Stimulated activated CD4-positive, alpha-beta T cell treated with anti-CD3 and anti-CD28 coated beads, Interleukin-4, amount 100 ng/mL, for 4 hours (primary cell): ENCODE measurements at regions not wholly inside any gene's neighbourhood (a gene's known extent, or its start where the extent isn't known, plus 50 kb on each side); places are given as distances from the start of the nearest gene placed in this dataset.
"Not testable (repeated sequence)": the region's sequence is repeated elsewhere in the genome, so short reads cannot be mapped to it uniquely, and the experiment has no call there.

Source experiments
- DNase-seq, 2 experiments: peaks; one replicate each; pipeline ENCODE4 v3.0.0-alpha.2; 2020

DNA sequence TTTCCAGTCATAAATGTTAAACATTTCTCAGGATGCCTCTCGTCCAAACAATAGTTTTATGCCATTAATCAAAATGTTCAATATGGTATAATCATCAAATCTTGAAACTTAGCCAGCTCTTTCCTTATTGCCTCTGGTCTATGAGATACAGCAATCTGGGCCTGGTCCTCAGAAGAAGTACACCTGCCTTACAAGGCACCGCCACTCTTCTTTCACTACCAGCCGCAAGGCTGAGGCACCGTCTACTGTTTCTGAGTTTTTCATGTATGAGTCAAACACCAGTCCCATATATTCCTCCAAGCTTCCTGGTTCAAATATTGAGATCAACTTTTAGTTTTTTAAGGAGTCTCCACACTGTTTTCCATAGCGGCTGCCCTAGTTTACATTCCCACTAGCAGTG, 600.6 kb upstream of the FAT3 start:
- no peak for DNase-seq

DNA sequence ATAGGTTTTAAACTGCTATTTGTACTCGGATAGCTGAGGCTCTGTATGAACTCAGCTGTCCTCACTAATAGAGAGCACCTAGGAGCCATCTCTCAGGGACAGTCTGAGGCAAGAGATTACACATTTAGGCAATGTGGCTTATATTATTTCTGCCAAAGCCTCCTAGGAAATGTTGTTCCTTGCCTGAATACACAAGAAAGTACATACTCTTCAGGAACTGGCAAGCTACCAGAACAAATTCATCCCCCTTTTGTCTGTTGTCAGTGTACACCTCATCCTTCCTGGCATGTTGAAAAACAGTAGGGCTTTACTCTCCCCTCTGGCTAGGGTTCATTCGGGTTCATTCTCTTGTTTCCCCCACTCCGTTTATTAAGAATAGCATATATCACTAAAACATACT, 615.9 kb upstream of the FAT3 start:
- DNase-seq = no peak

GRCh38 chr11:91596111-91596510, 628.5 kb upstream of the FAT3 start:
- no peak for DNase-seq

DNA sequence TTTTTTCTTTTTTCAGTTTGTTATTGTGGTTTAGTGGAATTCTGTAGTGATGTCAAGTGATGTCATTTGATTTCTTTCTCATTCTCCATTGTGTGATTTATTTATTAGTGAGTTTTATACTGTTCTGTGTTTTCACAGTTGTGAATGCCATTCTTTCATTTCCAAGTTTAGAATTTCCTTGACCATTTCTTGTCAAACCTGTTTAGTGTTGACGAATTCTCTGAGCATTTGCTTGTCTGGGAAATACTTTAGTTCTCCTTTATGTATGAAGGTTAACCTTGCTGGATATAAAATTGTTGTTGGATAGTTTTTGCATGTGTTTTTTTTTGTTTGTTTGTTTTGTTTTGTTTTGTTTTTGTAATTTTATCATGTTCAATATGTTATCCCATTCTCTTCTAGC, 633.6 kb upstream of the FAT3 start:
- DNase-seq = no peak

DNA sequence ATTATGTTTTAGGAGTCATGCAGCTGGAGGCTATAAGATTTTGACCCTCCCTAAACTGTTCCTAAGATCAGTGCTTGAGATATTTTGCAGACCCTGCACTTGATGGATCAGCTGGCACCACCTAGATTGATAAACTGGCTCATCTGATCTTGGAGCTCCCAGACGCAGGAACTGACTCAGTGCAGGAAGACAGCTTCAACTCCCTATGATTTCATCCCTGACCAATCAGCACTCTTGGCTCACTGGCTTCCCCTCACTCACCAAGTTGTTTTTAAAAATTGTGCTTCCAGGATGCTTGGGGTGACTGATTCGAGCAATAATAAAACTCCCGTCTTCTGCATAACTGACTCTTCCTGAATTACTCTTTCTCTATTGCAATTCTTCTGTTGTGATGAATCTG, 637.5 kb upstream of the FAT3 start:
- no peak for DNase-seq

- no peak for DNase-seq
Measured at GRCh38 chr11:91585035-91585801, 639.4 kb upstream of the FAT3 start.

DNA sequence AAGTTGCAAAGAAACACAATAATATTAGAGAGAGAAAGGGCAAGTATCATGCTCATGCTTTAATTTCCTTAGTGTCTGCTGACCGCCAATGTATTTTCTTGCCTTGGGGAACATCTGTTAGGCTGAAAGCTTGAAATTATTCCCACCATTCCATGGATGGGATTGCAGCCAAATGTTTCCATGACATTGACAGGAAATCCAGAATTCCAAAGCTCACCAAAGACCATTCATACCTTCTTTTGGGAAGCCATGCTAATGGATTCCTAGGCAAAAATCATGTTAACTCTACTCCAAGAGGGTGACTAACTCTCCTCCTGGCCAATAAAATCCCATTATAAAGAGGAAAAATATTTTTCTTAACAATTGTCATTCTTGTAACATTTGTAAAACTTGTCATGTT, 661.4 kb upstream of the FAT3 start:
- no peak for DNase-seq

GRCh38 chr11:91560434-91560833, 664.2 kb upstream of the FAT3 start:
- DNase-seq = no peak

DNA sequence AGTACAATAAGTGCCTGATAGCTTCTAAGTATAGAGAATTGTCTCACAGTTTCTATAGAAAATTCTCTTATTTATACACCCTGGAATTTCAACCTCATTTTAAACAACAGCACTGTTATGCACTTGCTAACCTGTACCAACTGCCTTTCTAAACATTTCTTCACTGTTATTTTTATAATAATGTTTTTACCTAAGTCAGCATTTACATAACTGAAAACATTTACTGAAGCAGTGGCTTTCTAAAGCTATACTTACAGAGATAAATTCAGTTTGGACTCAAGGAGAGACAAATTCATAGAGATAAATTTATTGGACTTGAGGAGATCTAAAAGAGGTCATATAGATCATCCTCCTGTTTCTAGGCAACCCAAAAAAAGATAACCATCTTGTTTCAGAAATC, 686.6 kb upstream of the FAT3 start:
- no peak for DNase-seq

- no peak for DNase-seq
Measured at GRCh38 chr11:91536366-91536765, 688.3 kb upstream of the FAT3 start.

DNA sequence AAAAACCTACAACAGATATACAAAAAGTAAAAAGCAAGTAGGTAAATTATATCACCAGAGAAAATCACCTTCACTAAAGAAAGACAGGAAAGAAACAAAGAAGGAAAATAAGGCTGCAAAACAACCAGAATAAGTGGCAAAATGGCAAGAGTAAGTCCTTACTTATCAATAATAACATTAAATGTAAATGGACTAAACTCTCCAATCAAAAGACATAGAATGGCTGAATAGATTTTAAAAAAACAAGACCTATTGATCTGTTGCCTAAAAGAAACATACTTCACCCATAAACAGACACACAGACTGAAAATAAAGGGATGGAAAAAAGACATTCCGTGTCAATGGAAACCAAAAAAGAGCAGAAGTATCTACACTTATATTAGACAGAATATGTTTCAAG, 695.7 kb upstream of the FAT3 start:
- no peak for DNase-seq

GRCh38 chr11:91527380-91528030, 697.1 kb upstream of the FAT3 start:
- no peak for DNase-seq

GRCh38 chr11:91513734-91514133, 710.9 kb upstream of the FAT3 start:
- DNase-seq = no peak

GRCh38 chr11:91497847-91498246, 726.8 kb upstream of the FAT3 start:
- no peak for DNase-seq

DNA sequence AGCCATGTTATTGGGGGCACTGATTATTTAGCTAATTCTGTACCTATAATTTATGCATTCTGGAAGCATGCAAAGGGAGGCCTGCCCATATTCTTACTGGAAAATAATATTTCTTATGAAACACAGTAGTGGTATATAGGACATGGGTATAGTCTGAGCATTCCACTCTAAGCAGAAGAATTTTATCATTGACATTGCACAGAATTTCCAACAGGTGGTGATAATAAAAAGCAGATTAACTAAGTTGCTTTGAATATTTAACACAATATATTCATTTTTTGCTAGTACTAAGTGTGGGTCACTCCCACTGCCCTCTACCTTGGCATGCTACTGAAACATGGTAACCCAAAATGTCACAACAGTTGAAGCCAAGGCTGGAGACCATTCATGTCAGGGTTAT, 728.8 kb upstream of the FAT3 start:
- DNase-seq = no peak

DNA sequence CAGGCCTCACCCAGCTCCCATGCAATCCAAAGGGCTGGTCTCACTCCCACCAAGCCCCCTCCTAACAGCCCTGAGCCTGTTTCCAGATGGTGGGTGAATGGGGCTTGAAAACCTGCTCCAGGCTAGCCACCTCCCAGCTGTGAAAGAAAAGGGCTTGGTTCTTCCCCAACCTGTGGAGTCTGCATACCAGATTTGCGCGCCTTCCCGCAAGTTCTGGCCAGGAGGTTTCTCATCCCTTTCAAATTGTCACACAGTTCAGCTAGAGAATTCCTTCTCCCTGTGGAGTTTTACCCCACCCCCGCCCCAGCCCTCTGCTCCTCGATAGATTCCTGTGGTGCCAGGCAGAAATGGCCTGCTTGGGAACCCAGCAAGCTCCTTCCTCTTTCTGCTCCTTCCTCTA, 734.6 kb upstream of the FAT3 start:
- DNase-seq = no peak

- not testable (repeated sequence) for DNase-seq
Measured at GRCh38 chr11:91483956-91484355, 740.7 kb upstream of the FAT3 start.

DNA sequence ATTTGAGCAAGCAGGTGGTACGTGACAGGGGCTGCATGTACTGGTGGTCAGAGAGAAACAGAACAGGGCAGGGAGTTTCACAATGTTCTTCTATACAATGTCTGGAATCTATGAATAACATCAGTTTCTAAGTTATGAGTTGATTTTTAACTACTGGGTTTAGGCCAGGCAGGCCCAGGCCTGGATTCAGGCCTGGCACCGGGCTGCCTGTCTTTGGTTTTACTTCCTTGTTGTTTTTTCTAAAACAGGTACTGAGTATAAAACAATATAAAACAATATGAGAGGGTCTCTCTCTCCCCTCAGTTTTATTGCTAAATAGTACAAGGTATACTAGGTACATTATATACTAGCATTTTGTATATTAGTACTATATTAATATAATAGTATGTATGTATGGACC, 742.7 kb upstream of the FAT3 start:
- DNase-seq = not testable (repeated sequence)

DNA sequence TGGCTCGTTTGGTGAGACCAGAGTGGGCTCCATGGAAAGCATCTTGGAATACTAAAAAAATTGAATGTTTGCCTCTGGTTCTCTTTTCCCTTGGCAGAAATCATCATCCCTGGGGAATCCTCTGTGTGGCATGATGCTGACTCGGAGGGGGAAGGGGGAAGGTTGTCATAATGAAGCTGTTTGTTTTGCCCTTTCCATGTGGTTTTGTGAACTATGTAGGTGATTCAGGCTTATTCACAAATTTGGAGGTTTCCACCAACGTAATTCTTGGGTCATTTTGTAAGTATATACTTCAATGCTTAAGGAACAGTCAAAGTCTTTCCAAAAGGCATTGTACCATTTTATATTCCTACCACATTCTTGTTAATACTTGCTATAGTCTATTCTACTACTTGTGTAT, 754.0 kb upstream of the FAT3 start:
- no peak for DNase-seq

DNA sequence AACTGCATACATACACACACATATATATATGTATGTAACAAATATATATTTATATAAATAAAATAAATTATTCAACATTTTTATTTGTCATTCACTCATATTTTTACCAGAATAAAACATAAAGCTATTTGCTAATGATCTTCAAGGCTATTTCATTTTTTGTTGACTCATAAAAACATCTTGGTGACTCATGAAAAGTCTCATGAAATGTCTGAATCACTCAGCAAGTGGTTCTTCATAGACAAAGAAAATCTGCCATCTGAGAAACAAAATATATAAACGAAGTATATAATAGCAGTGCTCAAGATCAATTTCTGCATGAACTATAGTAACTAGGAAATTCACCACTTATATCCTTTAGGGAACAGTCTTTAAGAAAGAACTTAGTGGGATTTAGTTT, 764.8 kb upstream of the FAT3 start:
- no peak for DNase-seq

- no peak for DNase-seq
Measured at GRCh38 chr11:91446267-91446666, 778.4 kb upstream of the FAT3 start.

- DNase-seq = no peak
Measured at GRCh38 chr11:91435694-91436395, 788.8 kb upstream of the FAT3 start.

DNA sequence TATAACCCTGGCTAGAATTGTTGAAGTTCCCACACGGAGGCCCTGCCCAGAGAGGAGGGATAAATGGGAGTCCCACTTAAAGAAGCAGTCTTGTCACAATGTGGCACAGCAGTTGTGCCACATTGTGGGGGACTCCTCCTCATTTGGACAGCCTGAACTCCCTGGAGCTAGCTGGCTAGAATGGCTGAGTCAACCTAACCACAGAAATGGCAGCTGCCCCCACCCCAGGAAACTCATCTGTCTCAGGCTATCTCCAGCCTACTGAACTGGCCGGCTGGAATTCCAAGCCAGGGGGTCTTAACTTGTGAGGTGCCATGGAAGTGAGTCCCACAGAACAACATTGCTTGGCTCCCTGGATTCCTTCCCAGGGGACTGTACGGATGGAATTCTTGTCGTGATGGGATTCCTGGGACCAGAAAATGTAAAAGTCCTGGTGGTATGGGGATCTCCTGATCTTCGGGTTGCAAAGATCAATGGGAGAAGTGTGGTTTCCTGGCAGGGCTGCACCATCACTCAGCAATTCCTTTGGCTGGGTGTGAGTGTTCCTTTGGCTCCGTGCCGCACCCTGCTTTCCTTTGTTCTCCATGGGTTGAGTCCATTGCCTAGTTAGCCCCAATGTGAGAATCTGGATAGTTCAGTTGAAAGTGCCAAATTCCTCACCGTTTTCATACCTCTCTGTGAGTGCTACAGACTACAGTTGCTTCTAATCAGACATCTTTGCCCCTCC, 791.2 kb upstream of the FAT3 start:
- no peak for DNase-seq

GRCh38 chr11:91421641-91422040, 803.0 kb upstream of the FAT3 start:
- DNase-seq = no peak
